ENCODE measurements at regions not wholly inside any gene's neighbourhood (a gene's known extent, or its start where the extent isn't known, plus 50 kb on each side); places are given as distances from the start of the nearest gene placed in this dataset.

GRCh38 chr1:79785964-79786363 lies 779.4 kb upstream of the ADGRL4 start:
- H3K36me3 ChIP-seq (ENCODE audit: control insufficient read depth in 2 of 2, insufficient read depth in 2 of 2, low read length in 1 of 2) = no peaks in the 10 kb centered on the region
- H3K27ac ChIP-seq (ENCODE audit: low read depth in 2 of 2, low read length in 1 of 2) = no peak overlapping the region
- H3K27me3 ChIP-seq (ENCODE audit: control insufficient read depth in 1 of 2, insufficient read depth in 2 of 2, low read length in 2 of 2) = no peaks in the 10 kb centered on the region
- 86 to 92% methylated on average over 1 of the region's 1 CpG for WGBS, 2 donors
- H3K9me3 ChIP-seq (ENCODE audit: control insufficient read depth in 2 of 2, insufficient read depth in 1 of 2, low read depth in 1 of 2, low read length in 1 of 2) = no peaks in the 10 kb centered on the region
- H3K4me1 ChIP-seq (ENCODE audit: control insufficient read depth in 2 of 2, insufficient read depth in 2 of 2, low read length in 1 of 2) = no peaks in the 10 kb centered on the region
- no peak overlapping the region for H3K4me3 ChIP-seq (ENCODE audit: low read depth in 1 of 2, low read length in 2 of 2)

- no peak overlapping the region for H3K4me3 ChIP-seq (ENCODE audit: low read depth in 1 of 2, low read length in 2 of 2)
- H3K9me3 ChIP-seq (ENCODE audit: control insufficient read depth in 2 of 2, insufficient read depth in 1 of 2, low read depth in 1 of 2, low read length in 1 of 2) = no peaks in the 10 kb centered on the region
- no peaks in the 10 kb centered on the region for H3K4me1 ChIP-seq (ENCODE audit: control insufficient read depth in 2 of 2, insufficient read depth in 2 of 2, low read length in 1 of 2)
- H3K27ac ChIP-seq (ENCODE audit: low read depth in 2 of 2, low read length in 1 of 2) = no peak overlapping the region
- H3K27me3 ChIP-seq (ENCODE audit: control insufficient read depth in 1 of 2, insufficient read depth in 2 of 2, low read length in 2 of 2) = no peaks in the 10 kb centered on the region
- 77 to 80% methylated on average over 4 of the region's 4 CpGs for WGBS, 2 donors
- H3K36me3 ChIP-seq (ENCODE audit: control insufficient read depth in 2 of 2, insufficient read depth in 2 of 2, low read length in 1 of 2) = no peaks in the 10 kb centered on the region
Measured at GRCh38 chr1:79785561-79785960, 779.0 kb upstream of the ADGRL4 start.

- no peak overlapping the region for H3K27ac ChIP-seq (ENCODE audit: low read depth in 2 of 2, low read length in 1 of 2)
- no peaks in the 10 kb centered on the region for H3K9me3 ChIP-seq (ENCODE audit: control insufficient read depth in 2 of 2, insufficient read depth in 1 of 2, low read depth in 1 of 2, low read length in 1 of 2)
- no peaks in the 10 kb centered on the region for H3K4me1 ChIP-seq (ENCODE audit: control insufficient read depth in 2 of 2, insufficient read depth in 2 of 2, low read length in 1 of 2)
- 59 to 62% methylated on average over 3 of the region's 3 CpGs for WGBS, 2 donors
- no peaks in the 10 kb centered on the region for H3K27me3 ChIP-seq (ENCODE audit: control insufficient read depth in 1 of 2, insufficient read depth in 2 of 2, low read length in 2 of 2)
- H3K4me3 ChIP-seq (ENCODE audit: low read depth in 1 of 2, low read length in 2 of 2) = no peak overlapping the region
- no peaks in the 10 kb centered on the region for H3K36me3 ChIP-seq (ENCODE audit: control insufficient read depth in 2 of 2, insufficient read depth in 2 of 2, low read length in 1 of 2)
Measured at GRCh38 chr1:79781261-79781660, 774.7 kb upstream of the ADGRL4 start.

- H3K27ac ChIP-seq (ENCODE audit: low read depth in 2 of 2, low read length in 1 of 2) = no peak overlapping the region
- H3K4me3 ChIP-seq (ENCODE audit: low read depth in 1 of 2, low read length in 2 of 2) = no peak overlapping the region
- 67% methylated on average over 2 of the region's 2 CpGs for WGBS, 2 donors
- H3K27me3 ChIP-seq (ENCODE audit: control insufficient read depth in 1 of 2, insufficient read depth in 2 of 2, low read length in 2 of 2) = no peaks in the 10 kb centered on the region
- no peaks in the 10 kb centered on the region for H3K9me3 ChIP-seq (ENCODE audit: control insufficient read depth in 2 of 2, insufficient read depth in 1 of 2, low read depth in 1 of 2, low read length in 1 of 2)
- no peaks in the 10 kb centered on the region for H3K36me3 ChIP-seq (ENCODE audit: control insufficient read depth in 2 of 2, insufficient read depth in 2 of 2, low read length in 1 of 2)
- H3K4me1 ChIP-seq (ENCODE audit: control insufficient read depth in 2 of 2, insufficient read depth in 2 of 2, low read length in 1 of 2) = no peaks in the 10 kb centered on the region
Measured at GRCh38 chr1:79777481-79778219, 771.1 kb upstream of the ADGRL4 start.

- Histone ChIP-seq H3K36me3 (ENCODE audit: control insufficient read depth in 2 of 2, insufficient read depth in 2 of 2, low read length in 1 of 2) (no peaks in the 10 kb centered on the region), H3K27ac (ENCODE audit: low read depth in 2 of 2, low read length in 1 of 2) (no peak overlapping the region), H3K27me3 (ENCODE audit: control insufficient read depth in 1 of 2, insufficient read depth in 2 of 2, low read length in 2 of 2) (no peaks in the 10 kb centered on the region), H3K4me1 (ENCODE audit: control insufficient read depth in 2 of 2, insufficient read depth in 2 of 2, low read length in 1 of 2) (no peaks in the 10 kb centered on the region), H3K4me3 (ENCODE audit: low read depth in 1 of 2, low read length in 2 of 2) (no peak overlapping the region), H3K9me3 (ENCODE audit: control insufficient read depth in 2 of 2, insufficient read depth in 1 of 2, low read depth in 1 of 2, low read length in 1 of 2) (no peaks in the 10 kb centered on the region)
- 62 to 67% methylated on average over 2 of the region's 2 CpGs for WGBS, 2 donors
Measured at GRCh38 chr1:79775402-79775801, 768.9 kb upstream of the ADGRL4 start.

GRCh38 chr1:79773385-79773784 lies 766.9 kb upstream of the ADGRL4 start:
- Histone ChIP-seq H3K36me3 (ENCODE audit: control insufficient read depth in 2 of 2, insufficient read depth in 2 of 2, low read length in 1 of 2) (no peaks in the 10 kb centered on the region), H3K27ac (ENCODE audit: low read depth in 2 of 2, low read length in 1 of 2) (no peak overlapping the region), H3K9me3 (ENCODE audit: control insufficient read depth in 2 of 2, insufficient read depth in 1 of 2, low read depth in 1 of 2, low read length in 1 of 2) (no peaks in the 10 kb centered on the region), H3K4me3 (ENCODE audit: low read depth in 1 of 2, low read length in 2 of 2) (no peak overlapping the region), H3K4me1 (ENCODE audit: control insufficient read depth in 2 of 2, insufficient read depth in 2 of 2, low read length in 1 of 2) (no peaks in the 10 kb centered on the region), H3K27me3 (ENCODE audit: control insufficient read depth in 1 of 2, insufficient read depth in 2 of 2, low read length in 2 of 2) (no peaks in the 10 kb centered on the region)
- WGBS, 2 donors = 73 to 75% methylated on average over 2 of the region's 2 CpGs

- no peaks in the 10 kb centered on the region for H3K4me1 ChIP-seq (ENCODE audit: control insufficient read depth in 2 of 2, insufficient read depth in 2 of 2, low read length in 1 of 2)
- H3K27ac ChIP-seq (ENCODE audit: low read depth in 2 of 2, low read length in 1 of 2) = no peak overlapping the region
- H3K4me3 ChIP-seq (ENCODE audit: low read depth in 1 of 2, low read length in 2 of 2) = no peak overlapping the region
- H3K9me3 ChIP-seq (ENCODE audit: control insufficient read depth in 2 of 2, insufficient read depth in 1 of 2, low read depth in 1 of 2, low read length in 1 of 2) = no peaks in the 10 kb centered on the region
- H3K27me3 ChIP-seq (ENCODE audit: control insufficient read depth in 1 of 2, insufficient read depth in 2 of 2, low read length in 2 of 2) = no peaks in the 10 kb centered on the region
- H3K36me3 ChIP-seq (ENCODE audit: control insufficient read depth in 2 of 2, insufficient read depth in 2 of 2, low read length in 1 of 2) = no peaks in the 10 kb centered on the region
Measured at GRCh38 chr1:79762461-79762860, 755.9 kb upstream of the ADGRL4 start.

- Histone ChIP-seq H3K36me3 (ENCODE audit: control insufficient read depth in 2 of 2, insufficient read depth in 2 of 2, low read length in 1 of 2) (no peaks in the 10 kb centered on the region), H3K9me3 (ENCODE audit: control insufficient read depth in 2 of 2, insufficient read depth in 1 of 2, low read depth in 1 of 2, low read length in 1 of 2) (no peaks in the 10 kb centered on the region), H3K27ac (ENCODE audit: low read depth in 2 of 2, low read length in 1 of 2) (no peak overlapping the region), H3K4me1 (ENCODE audit: control insufficient read depth in 2 of 2, insufficient read depth in 2 of 2, low read length in 1 of 2) (no peaks in the 10 kb centered on the region), H3K4me3 (ENCODE audit: low read depth in 1 of 2, low read length in 2 of 2) (no peak overlapping the region), H3K27me3 (ENCODE audit: control insufficient read depth in 1 of 2, insufficient read depth in 2 of 2, low read length in 2 of 2) (no peaks in the 10 kb centered on the region)
- 63 to 64% methylated on average over 1 of the region's 1 CpG for WGBS, 2 donors
Measured at GRCh38 chr1:79760531-79760930, 754.0 kb upstream of the ADGRL4 start.

- Histone ChIP-seq H3K9me3 (ENCODE audit: control insufficient read depth in 2 of 2, insufficient read depth in 1 of 2, low read depth in 1 of 2, low read length in 1 of 2) (no peaks in the 10 kb centered on the region), H3K4me1 (ENCODE audit: control insufficient read depth in 2 of 2, insufficient read depth in 2 of 2, low read length in 1 of 2) (no peaks in the 10 kb centered on the region), H3K27ac (ENCODE audit: low read depth in 2 of 2, low read length in 1 of 2) (no peak overlapping the region), H3K27me3 (ENCODE audit: control insufficient read depth in 1 of 2, insufficient read depth in 2 of 2, low read length in 2 of 2) (no peaks in the 10 kb centered on the region), H3K36me3 (ENCODE audit: control insufficient read depth in 2 of 2, insufficient read depth in 2 of 2, low read length in 1 of 2) (no peaks in the 10 kb centered on the region), H3K4me3 (ENCODE audit: low read depth in 1 of 2, low read length in 2 of 2) (no peak overlapping the region)
- 58 to 70% methylated on average over 2 of the region's 2 CpGs for WGBS, 2 donors
Measured at GRCh38 chr1:79749607-79750006, 743.1 kb upstream of the ADGRL4 start.

GRCh38 chr1:79745929-79746328 lies 739.4 kb upstream of the ADGRL4 start:
- H3K4me1 ChIP-seq (ENCODE audit: control insufficient read depth in 2 of 2, insufficient read depth in 2 of 2, low read length in 1 of 2) = no peaks in the 10 kb centered on the region
- WGBS, 2 donors = 66 to 84% methylated on average over 2 of the region's 2 CpGs
- H3K9me3 ChIP-seq (ENCODE audit: control insufficient read depth in 2 of 2, insufficient read depth in 1 of 2, low read depth in 1 of 2, low read length in 1 of 2) = no peaks in the 10 kb centered on the region
- H3K36me3 ChIP-seq (ENCODE audit: control insufficient read depth in 2 of 2, insufficient read depth in 2 of 2, low read length in 1 of 2) = no peaks in the 10 kb centered on the region
- no peak overlapping the region for H3K27ac ChIP-seq (ENCODE audit: low read depth in 2 of 2, low read length in 1 of 2)
- no peaks in the 10 kb centered on the region for H3K27me3 ChIP-seq (ENCODE audit: control insufficient read depth in 1 of 2, insufficient read depth in 2 of 2, low read length in 2 of 2)
- H3K4me3 ChIP-seq (ENCODE audit: low read depth in 1 of 2, low read length in 2 of 2) = no peak overlapping the region

All from esophagus (tissue), 2 donors.